ENCODE measurements at regions not wholly inside any gene's neighbourhood (a gene's known extent, or its start where the extent isn't known, plus 50 kb on each side); places are given as distances from the start of the nearest gene placed in this dataset.

DNA sequence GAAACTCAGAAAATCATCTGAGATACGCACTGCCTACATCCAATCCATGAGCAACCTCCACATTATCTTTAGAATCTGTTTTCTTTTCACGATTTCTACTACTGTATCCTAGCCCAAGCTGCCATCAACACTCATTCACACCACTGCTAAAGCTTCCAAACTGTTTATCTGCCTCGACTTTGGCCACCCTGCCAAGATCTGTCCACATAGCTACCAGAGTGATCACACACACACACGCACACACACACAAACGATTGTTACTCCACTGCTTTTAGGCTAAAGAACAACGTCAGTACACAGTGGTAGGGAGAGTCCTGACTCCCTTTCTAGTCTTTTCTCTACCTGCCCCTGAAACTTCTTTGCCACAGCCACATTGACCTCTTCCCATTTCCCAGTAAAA is 142.0 kb downstream of the CCDC71L start:
- TF ChIP-seq, protein P1, sequence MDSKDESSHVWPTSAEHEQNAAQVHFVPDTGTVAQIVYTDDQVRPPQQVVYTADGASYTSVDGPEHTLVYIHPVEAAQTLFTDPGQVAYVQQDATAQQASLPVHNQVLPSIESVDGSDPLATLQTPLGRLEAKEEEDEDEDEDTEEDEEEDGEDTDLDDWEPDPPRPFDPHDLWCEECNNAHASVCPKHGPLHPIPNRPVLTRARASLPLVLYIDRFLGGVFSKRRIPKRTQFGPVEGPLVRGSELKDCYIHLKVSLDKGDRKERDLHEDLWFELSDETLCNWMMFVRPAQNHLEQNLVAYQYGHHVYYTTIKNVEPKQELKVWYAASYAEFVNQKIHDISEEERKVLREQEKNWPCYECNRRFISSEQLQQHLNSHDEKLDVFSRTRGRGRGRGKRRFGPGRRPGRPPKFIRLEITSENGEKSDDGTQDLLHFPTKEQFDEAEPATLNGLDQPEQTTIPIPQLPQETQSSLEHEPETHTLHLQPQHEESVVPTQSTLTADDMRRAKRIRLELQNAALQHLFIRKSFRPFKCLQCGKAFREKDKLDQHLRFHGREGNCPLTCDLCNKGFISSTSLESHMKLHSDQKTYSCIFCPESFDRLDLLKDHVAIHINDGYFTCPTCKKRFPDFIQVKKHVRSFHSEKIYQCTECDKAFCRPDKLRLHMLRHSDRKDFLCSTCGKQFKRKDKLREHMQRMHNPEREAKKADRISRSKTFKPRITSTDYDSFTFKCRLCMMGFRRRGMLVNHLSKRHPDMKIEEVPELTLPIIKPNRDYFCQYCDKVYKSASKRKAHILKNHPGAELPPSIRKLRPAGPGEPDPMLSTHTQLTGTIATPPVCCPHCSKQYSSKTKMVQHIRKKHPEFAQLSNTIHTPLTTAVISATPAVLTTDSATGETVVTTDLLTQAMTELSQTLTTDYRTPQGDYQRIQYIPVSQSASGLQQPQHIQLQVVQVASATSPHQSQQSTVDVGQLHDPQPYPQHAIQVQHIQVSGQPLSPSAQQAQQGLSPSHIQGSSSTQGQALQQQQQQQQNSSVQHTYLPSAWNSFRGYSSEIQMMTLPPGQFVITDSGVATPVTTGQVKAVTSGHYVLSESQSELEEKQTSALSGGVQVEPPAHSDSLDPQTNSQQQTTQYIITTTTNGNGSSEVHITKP (tag by site-specific recombination; IDR thresholded peaks at IDR 0.05) = no peak
- TF ChIP-seq KLF10 (tag by site-specific recombination; IDR thresholded peaks at IDR 0.05) = no peak
- TF ChIP-seq, protein P2, sequence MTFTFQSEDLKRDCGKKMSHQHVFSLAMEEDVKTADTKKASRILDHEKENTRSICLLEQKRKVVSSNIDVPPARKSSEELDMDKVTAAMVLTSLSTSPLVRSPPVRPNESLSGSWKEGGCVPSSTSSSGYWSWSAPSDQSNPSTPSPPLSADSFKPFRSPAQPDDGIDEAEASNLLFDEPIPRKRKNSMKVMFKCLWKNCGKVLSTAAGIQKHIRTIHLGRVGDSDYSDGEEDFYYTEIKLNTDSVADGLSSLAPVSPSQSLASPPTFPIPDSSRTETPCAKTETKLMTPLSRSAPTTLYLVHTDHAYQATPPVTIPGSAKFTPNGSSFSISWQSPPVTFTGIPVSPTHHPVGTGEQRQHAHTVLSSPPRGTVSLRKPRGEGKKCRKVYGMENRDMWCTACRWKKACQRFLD (tag by site-specific recombination; IDR thresholded peaks at IDR 0.05) = no peak
